H1 (cell line): ENCODE measurements at regions not wholly inside any gene's neighbourhood (a gene's known extent, or its start where the extent isn't known, plus 50 kb on each side); places are given as distances from the start of the nearest gene placed in this dataset.

ENCODE experiments used
- CTCF ChIA-PET: fragments of 300-600 bp; sonication (Branson Sonifier 250); formaldehyde crosslinking; loops from one replicate; lab custom pipeline; 2021; ENCODE audit not compliant: partially characterized antibody; lab: Charles Lee
- POLR2A ChIA-PET: fragments of 300-600 bp; sonication (Branson Sonifier 250); formaldehyde crosslinking; loops from one replicate; lab custom pipeline; 2021; ENCODE audit warnings: inconsistent platforms; ENCODE audit not compliant: partially characterized antibody; lab: Charles Lee
- DNase-seq, 2 experiments: peaks; one replicate each; pipeline versions ENCODE4 v3.0.0 to v3.0.0-alpha.2; 2010 to 2022; ENCODE audit warnings: low spot score in 2 of 2, low read depth in 1 of 2, mixed read lengths in 1 of 2
- FAIRE-seq: peaks from 2 replicates; lab custom pipeline; 2011; peaks lifted over from hg19 to GRCh38; lab: Jason Lieb, UNC
- H2AFZ ChIP-seq: 2 replicates; pipeline ENCODE4 v1.8.1; 2012; ENCODE audit warnings: low read length, inconsistent platforms
- H2AK5ac ChIP-seq: 2 replicates; pipeline ENCODE4 v1.6.1; 2013; ENCODE audit warnings: low read depth, low read length
- H2BK120ac ChIP-seq: replicated peaks from 2 replicates; pipeline ENCODE3; 2013; ENCODE audit warnings: low read depth, low read length, inconsistent platforms
- H2BK12ac ChIP-seq: 2 replicates; pipeline ENCODE4 v1.6.1; 2013; ENCODE audit warnings: low read depth, low read length
- H2BK15ac ChIP-seq: 2 replicates; pipeline ENCODE4 v1.6.1; 2013; ENCODE audit warnings: low read length
- H2BK20ac ChIP-seq: 2 replicates; pipeline ENCODE4 v1.6.1; 2013; ENCODE audit warnings: low read length
- H2BK5ac ChIP-seq: 2 replicates; pipeline ENCODE4 v1.6.1; 2013; ENCODE audit warnings: low read depth, low read length
- H3K14ac ChIP-seq: 2 replicates; pipeline ENCODE4 v1.6.1; 2013; ENCODE audit warnings: inconsistent platforms; ENCODE audit not compliant: insufficient read length
- H3K18ac ChIP-seq: 2 replicates; pipeline ENCODE4 v1.6.1; 2013; ENCODE audit warnings: low read length; ENCODE audit errors: extremely low read depth
- H3K23ac ChIP-seq: 2 replicates; pipeline ENCODE4 v1.6.1; 2013; ENCODE audit warnings: inconsistent platforms; ENCODE audit not compliant: insufficient read length
- H3K23me2 ChIP-seq: 2 replicates; pipeline ENCODE4 v1.6.1; 2013; ENCODE audit warnings: low read depth, low read length
- H3K27ac ChIP-seq: 2 replicates; pipeline ENCODE4 v1.6.1; 2011; ENCODE audit warnings: low read depth, low read length, inconsistent platforms
- H3K27me3 ChIP-seq, 4 experiments: replicated peaks in 1 of 4; 1 replicate in 1 of 4; 2 replicates in 3 of 4; pipeline versions ENCODE4 v1.6.1 to v1.8.1; 2011 to 2013; ENCODE audit warnings: low read length in 3 of 4, mild to moderate bottlenecking in 3 of 4, inconsistent platforms in 2 of 4, mixed read lengths in 2 of 4, moderate library complexity in 1 of 4; ENCODE audit not compliant: control insufficient read depth in 3 of 4, insufficient read depth in 3 of 4; ENCODE audit errors: extremely low read depth in 1 of 4
- H3K36me3 ChIP-seq, 4 experiments: 2 replicates each; pipeline versions ENCODE4 v1.6.1 to v1.8.1; 2011 to 2013; ENCODE audit warnings: mild to moderate bottlenecking in 4 of 4, low read length in 3 of 4, moderate library complexity in 2 of 4, control low read depth in 1 of 4, inconsistent platforms in 1 of 4; ENCODE audit not compliant: insufficient read depth in 4 of 4, control insufficient read depth in 2 of 4
- H3K4ac ChIP-seq: replicated peaks from 2 replicates; pipeline ENCODE3; 2013; ENCODE audit warnings: low read length, low read depth, mixed read lengths, inconsistent platforms; ENCODE audit not compliant: insufficient read length
- H3K4me1 ChIP-seq, 4 experiments: replicated peaks in 1 of 4; 1 replicate in 1 of 4; 2 replicates in 3 of 4; pipeline versions ENCODE4 v1.6.1 to v1.8.1; 2011 to 2013; ENCODE audit warnings: low read length in 3 of 4, inconsistent platforms in 2 of 4, mixed read lengths in 1 of 4; ENCODE audit not compliant: insufficient read depth in 4 of 4, control insufficient read depth in 3 of 4
- H3K4me2 ChIP-seq, 2 experiments: 2 replicates each; pipeline versions ENCODE4 v1.6.1 to v1.8.1; 2011 to 2013; ENCODE audit warnings: low read depth in 2 of 2, low read length in 2 of 2, control low read depth in 1 of 2, inconsistent platforms in 1 of 2, mild to moderate bottlenecking in 1 of 2; ENCODE audit not compliant: insufficient read depth in 1 of 2
- H3K4me3 ChIP-seq, 4 experiments: fragments of 200-600, 300-600 bp in 1 of 4; sonication (generic), shearing (Covaris generic), sonication (Bioruptor Twin) in 1 of 4; 2 replicates each; pipeline versions ENCODE4 v1.5.1 to v1.8.1; 2011 to 2016; ENCODE audit warnings: low read length in 4 of 4, low read depth in 3 of 4, control low read depth in 2 of 4, inconsistent platforms in 2 of 4, mild to moderate bottlenecking in 2 of 4, mixed read lengths in 1 of 4, moderate library complexity in 1 of 4; ENCODE audit not compliant: insufficient read depth in 2 of 4; ENCODE audit errors: extremely low read depth in 1 of 4
- H3K56ac ChIP-seq: replicated peaks from 2 replicates; pipeline ENCODE3; 2013; ENCODE audit warnings: low read depth, mild to moderate bottlenecking, mixed read lengths, low read length, inconsistent platforms; ENCODE audit not compliant: insufficient read length
- H3K79me1 ChIP-seq: 2 replicates; pipeline ENCODE4 v1.6.1; 2013; ENCODE audit warnings: low read depth, low read length, control low read depth
- H3K79me2 ChIP-seq, 2 experiments: 2 replicates each; pipeline versions ENCODE4 v1.6.1 to v1.8.1; 2012 to 2013; ENCODE audit warnings: low read length in 2 of 2, mild to moderate bottlenecking in 2 of 2, inconsistent platforms in 1 of 2; ENCODE audit not compliant: insufficient read depth in 2 of 2, control insufficient read depth in 1 of 2
- H3K9ac ChIP-seq, 4 experiments: replicated peaks in 1 of 4; 1 replicate in 1 of 4; 2 replicates in 3 of 4; pipeline versions ENCODE4 v1.6.1 to v1.8.1; 2011 to 2013; ENCODE audit warnings: low read depth in 3 of 4, low read length in 3 of 4, control low read depth in 2 of 4, mild to moderate bottlenecking in 2 of 4, moderate library complexity in 2 of 4, inconsistent platforms in 1 of 4; ENCODE audit errors: extremely low read depth in 1 of 4
- H3K9me3 ChIP-seq, 2 experiments: 2 replicates each; pipeline versions ENCODE4 v1.6.1 to v1.8.1; 2012 to 2013; ENCODE audit warnings: mild to moderate bottlenecking in 2 of 2, moderate library complexity in 2 of 2, control low read depth in 1 of 2, inconsistent platforms in 1 of 2, low read depth in 1 of 2, low read length in 1 of 2, mixed read lengths in 1 of 2; ENCODE audit not compliant: insufficient read depth in 2 of 2
- H4K20me1 ChIP-seq, 2 experiments: replicated peaks in 1 of 2; 2 replicates each; pipeline versions ENCODE3 to v1.8.1; 2011 to 2013; ENCODE audit warnings: inconsistent platforms in 2 of 2, low read length in 2 of 2, mild to moderate bottlenecking in 1 of 2; ENCODE audit not compliant: insufficient read depth in 2 of 2, control insufficient read depth in 1 of 2
- H4K5ac ChIP-seq: 2 replicates; pipeline ENCODE4 v1.6.1; 2013; ENCODE audit warnings: low read length, low read depth, mixed read lengths, inconsistent platforms; ENCODE audit not compliant: insufficient read length
- H4K8ac ChIP-seq: 2 replicates; pipeline ENCODE4 v1.8.0; 2013; ENCODE audit warnings: mild to moderate bottlenecking, moderate library complexity, low read length, inconsistent platforms; ENCODE audit not compliant: insufficient read depth; ENCODE audit errors: extremely low read depth
- H4K91ac ChIP-seq: replicated peaks from 2 replicates; pipeline ENCODE3; 2013; ENCODE audit warnings: low read length, mixed read lengths, inconsistent platforms; ENCODE audit not compliant: insufficient read length
- CBX5 ChIP-seq: fragments of 300-800, 300-1000 bp; sonication (generic); IDR thresholded peaks from 2 replicates; pipeline ENCODE4 v1.7.1; 2016; ENCODE audit warnings: antibody characterized with exemption, low read length, low read depth
- CTBP2 ChIP-seq: IDR thresholded peaks from 2 replicates; pipeline ENCODE4 v1.7.0; 2011; ENCODE audit warnings: borderline replicate concordance, mild to moderate bottlenecking, moderate library complexity, mixed read lengths, low read length; ENCODE audit not compliant: insufficient read depth, insufficient read length
- E2F6 ChIP-seq: IDR thresholded peaks from 2 replicates; pipeline ENCODE4 v1.6.1; 2012; ENCODE audit warnings: inconsistent platforms
- FOSL1 ChIP-seq: IDR thresholded peaks from 2 replicates; pipeline ENCODE4 v1.6.1; 2011; ENCODE audit warnings: mild to moderate bottlenecking, low read depth, low read length, moderate library complexity; ENCODE audit not compliant: insufficient read depth
- HDAC2 ChIP-seq, 2 experiments: fragments of 300-600 bp in 1 of 2; sonication (generic) in 1 of 2; IDR thresholded peaks; 2 replicates each; pipeline ENCODE4 v1.6.1; 2011 to 2012; ENCODE audit warnings: low read depth in 2 of 2, low read length in 2 of 2, mild to moderate bottlenecking in 2 of 2, moderate library complexity in 2 of 2, borderline replicate concordance in 1 of 2, inconsistent platforms in 1 of 2
- MAFK ChIP-seq: IDR thresholded peaks from 2 replicates; pipeline ENCODE4 v1.6.1; 2012; ENCODE audit warnings: low read depth, mild to moderate bottlenecking, improper control_type of control experiment, low read length
- RFX5 ChIP-seq: IDR thresholded peaks from 2 replicates; pipeline ENCODE4 v1.6.1; 2011; ENCODE audit warnings: low read depth, low read length, improper control_type of control experiment, borderline replicate concordance
- RXRA ChIP-seq: IDR thresholded peaks from 2 replicates; pipeline ENCODE4 v1.6.1; 2011; ENCODE audit warnings: low read depth, mild to moderate bottlenecking, low read length, moderate library complexity; ENCODE audit not compliant: insufficient read depth
- SIN3A ChIP-seq, 2 experiments: IDR thresholded peaks in 1 of 2; conservative IDR thresholded peaks in 1 of 2; 2 replicates each; pipeline ENCODE4 v1.6.1; 2011 to 2012; ENCODE audit warnings: low read length in 2 of 2, improper control_type of control experiment in 1 of 2, low read depth in 1 of 2, mild to moderate bottlenecking in 1 of 2
- SP1 ChIP-seq: IDR thresholded peaks from 2 replicates; pipeline ENCODE4 v1.6.1; 2011; ENCODE audit warnings: low read depth, low read length
- TCF12 ChIP-seq: IDR thresholded peaks from 2 replicates; pipeline ENCODE4 v1.6.1; 2011; ENCODE audit warnings: low read depth, mild to moderate bottlenecking, low read length
- TEAD4 ChIP-seq: IDR thresholded peaks from 2 replicates; pipeline ENCODE4 v1.6.1; 2012; ENCODE audit warnings: low read depth, low read length, inconsistent platforms, mixed read lengths
- WGBS, 2 experiments: shearing (Covaris generic) in 1 of 2; methylation state at CpG; one replicate each; pipeline versions ENCODE4 v1.1.6 to v1.1.7; 2013 to 2015; ENCODE audit warnings: low lambda C conversion rate in 2 of 2, mixed read lengths in 2 of 2, inconsistent platforms in 1 of 2, low coverage in 1 of 2, missing lambda C conversion rate in 1 of 2; ENCODE audit not compliant: insufficient replicate concordance in 2 of 2, insufficient coverage in 1 of 2, insufficient read length in 1 of 2; ENCODE audit errors: extremely low coverage in 1 of 2, missing lambda C conversion rate in 1 of 2; 5-methylcytosine and 5-hydroxymethylcytosine counted together

DNA sequence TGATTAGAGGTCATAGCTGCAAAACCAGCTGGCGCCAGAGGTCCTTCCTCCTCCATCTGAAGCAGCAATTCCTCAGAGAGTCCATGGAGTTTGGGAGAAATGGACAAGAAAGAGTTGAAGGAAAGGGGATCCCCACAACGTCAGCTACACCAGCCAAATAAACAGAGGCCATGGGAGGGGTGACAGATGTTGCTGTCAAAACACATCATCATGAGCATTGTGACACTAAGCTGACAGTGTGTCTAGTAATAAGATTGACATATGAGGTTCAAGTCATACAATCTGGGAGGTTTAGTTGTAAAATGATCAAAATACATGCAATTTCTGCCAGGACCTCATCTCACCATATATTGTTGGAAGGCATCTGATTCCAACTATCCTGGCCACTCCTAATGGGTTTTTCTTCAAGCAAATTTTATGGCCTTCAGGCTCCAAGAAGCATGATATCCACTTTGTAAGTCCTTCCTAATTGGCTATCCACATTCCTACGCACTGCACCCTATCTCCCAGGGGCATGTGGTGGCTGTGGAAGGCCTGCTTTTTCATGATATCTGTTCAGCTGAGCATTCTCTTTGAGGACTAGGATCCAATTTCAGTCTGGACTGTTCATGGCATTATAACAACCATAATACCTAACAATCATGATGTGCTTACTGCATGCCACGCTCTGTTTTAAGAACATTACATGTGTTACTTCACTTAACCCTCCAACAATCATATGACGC, 335.0 kb upstream of the ID2 start:
- Histone ChIP-seq H4K91ac (no peak overlapping the region), H3K56ac (no peak overlapping the region), H4K20me1 (no peaks in the 10 kb centered on the region), H4K8ac (no peak overlapping the region), H2BK5ac (no peak overlapping the region), H3K27ac (no peak overlapping the region), H3K4me1 (no peaks in the 10 kb centered on the region), H2AFZ (no peak overlapping the region), H3K9ac (no peak overlapping the region), H3K23me2 (no peaks in the 10 kb centered on the region), H3K18ac (no peak overlapping the region), H3K14ac (no peak overlapping the region), H3K4me3 (no peak overlapping the region), H3K4me2 (no peak overlapping the region), H2BK20ac (no peak overlapping the region), H3K4ac (no peak overlapping the region), H2AK5ac (no peak overlapping the region), H3K79me1 (no peaks in the 10 kb centered on the region), H2BK15ac (no peak overlapping the region), H3K23ac (no peak overlapping the region), H3K9me3 (no peaks in the 10 kb centered on the region), H2BK120ac (no peak overlapping the region), H3K79me2 (no peaks in the 10 kb centered on the region), H4K5ac (no peak overlapping the region), H3K36me3 (no peaks in the 10 kb centered on the region), H3K27me3 (no peaks in the 10 kb centered on the region), H2BK12ac (no peak overlapping the region)
- CTCF ChIA-PET: interaction anchor here (0.6 to 1.6 kb wide), 2 partner anchors 134 to 675 kb away, joined by 3 to 6 read pairs; no protein-coding TSS in a partner anchor
- no peak for FAIRE-seq
- POLR2A ChIA-PET: no interaction called here
- WGBS, 2 experiments: 87% methylated on average over 5 of the region's 5 CpGs; no CpG with 5 or more reads in 1 of the 2 experiments
- no peak for DNase-seq
- no peak for TF ChIP-seq E2F6
- no peak for TF ChIP-seq TEAD4
- TF ChIP-seq FOSL1: no peak
- no peak for TF ChIP-seq MAFK
- no peak for TF ChIP-seq SP1
- TF ChIP-seq RXRA: no peak
- TF ChIP-seq CTBP2: no peak
- TF ChIP-seq TCF12: no peak
- TF ChIP-seq CBX5: no peak
- no peak for TF ChIP-seq HDAC2 (IDR thresholded peaks at IDR 0.05; ENCODE audit: borderline replicate concordance in 1 of 2, low read depth in 2 of 2, low read length in 2 of 2)
- no peak for TF ChIP-seq SIN3A (conservative IDR thresholded peaks at IDR 0.05 in 1 of 2, IDR thresholded peaks at IDR 0.05 in 1 of 2; ENCODE audit: low read depth in 1 of 2, low read length in 2 of 2)
- no peak for TF ChIP-seq RFX5
